Naive thymus-derived CD4-positive, alpha-beta T cell (primary cell): ENCODE measurements at regions not wholly inside any gene's neighbourhood (a gene's known extent, or its start where the extent isn't known, plus 50 kb on each side); places are given as distances from the start of the nearest gene placed in this dataset.

Experiments
- ATAC-seq: fragments of 150-1000 bp; cut with Tn5 transposase; 2 replicates; pipeline ENCODE4 v1.10.0; 2021; ENCODE audit warnings: mild to moderate bottlenecking, moderate library complexity
- CTCF ChIA-PET: fragments of 350-600 bp; sonication (Branson Sonifier 250); formaldehyde crosslinking; loops from one replicate; lab custom pipeline; 2021; ENCODE audit warnings: antibody characterized with exemption; lab: Charles Lee
- POLR2A ChIA-PET: fragments of 350-600 bp; sonication (Branson Sonifier 250); formaldehyde crosslinking; loops from one replicate; lab custom pipeline; 2021; ENCODE audit warnings: antibody characterized with exemption, inconsistent platforms; lab: Charles Lee
- DNase-seq, 9 donors: peaks; one replicate each; pipeline versions ENCODE4 v3.0.0 to v3.0.0-alpha.2; 2020 to 2022; ENCODE audit warnings: mixed read lengths in 1 of 9
- H3K27ac ChIP-seq: one replicate; pipeline ENCODE4 v1.7.0; 2013; ENCODE audit warnings: mild to moderate bottlenecking, low read depth, low read length, moderate library complexity
- H3K27me3 ChIP-seq, 2 donors: one replicate each; pipeline ENCODE4 v1.7.0; 2013; ENCODE audit warnings: low read length in 2 of 2, mild to moderate bottlenecking in 2 of 2, moderate library complexity in 2 of 2; ENCODE audit not compliant: control insufficient read depth in 2 of 2, insufficient read depth in 2 of 2
- H3K36me3 ChIP-seq, 3 experiments: 1 replicate in 2 of 3; 2 replicates in 1 of 3; pipeline ENCODE4 v1.7.0; 2013; ENCODE audit warnings: low read length in 3 of 3, mild to moderate bottlenecking in 3 of 3, moderate library complexity in 1 of 3; ENCODE audit not compliant: insufficient read depth in 3 of 3, control insufficient read depth in 2 of 3
- H3K4me1 ChIP-seq, 2 donors: one replicate each; pipeline ENCODE4 v1.7.0; 2013; ENCODE audit warnings: low read length in 2 of 2, mild to moderate bottlenecking in 2 of 2, moderate library complexity in 1 of 2; ENCODE audit not compliant: control insufficient read depth in 2 of 2, insufficient read depth in 2 of 2
- H3K4me3 ChIP-seq: 2 replicates; pipeline ENCODE4 v1.7.0; 2013; ENCODE audit warnings: mild to moderate bottlenecking, low read length
- H3K9me3 ChIP-seq, 3 experiments: 1 replicate in 2 of 3; 2 replicates in 1 of 3; pipeline ENCODE4 v1.7.0; 2013; ENCODE audit warnings: low read length in 3 of 3; ENCODE audit not compliant: control insufficient read depth in 2 of 3
- H3K27ac Mint-ChIP-seq, 9 donors: one replicate each; pipeline ENCODE4 v1.8.0; 2020 to 2022; ENCODE audit warnings: mixed read lengths in 9 of 9, mild to moderate bottlenecking in 8 of 9, moderate library complexity in 5 of 9, inconsistent platforms in 2 of 9
- H3K27me3 Mint-ChIP-seq, 5 donors: one replicate each; pipeline ENCODE4 v1.8.0; 2021 to 2022; ENCODE audit warnings: mixed read lengths in 5 of 5, mild to moderate bottlenecking in 1 of 5
- H3K36me3 Mint-ChIP-seq, 5 donors: one replicate each; pipeline ENCODE4 v1.8.0; 2020 to 2022; ENCODE audit warnings: mixed read lengths in 5 of 5, mild to moderate bottlenecking in 3 of 5, inconsistent platforms in 1 of 5
- H3K4me1 Mint-ChIP-seq, 7 donors: one replicate each; pipeline ENCODE4 v1.8.0; 2020 to 2022; ENCODE audit warnings: mixed read lengths in 7 of 7, mild to moderate bottlenecking in 3 of 7, inconsistent platforms in 1 of 7
- H3K4me3 Mint-ChIP-seq, 10 donors: one replicate each; pipeline ENCODE4 v1.8.0; 2020 to 2022; ENCODE audit warnings: mild to moderate bottlenecking in 10 of 10, mixed read lengths in 10 of 10, moderate library complexity in 6 of 10, inconsistent platforms in 2 of 10
- H3K9me3 Mint-ChIP-seq, 11 donors: one replicate each; pipeline ENCODE4 v1.8.0; 2020 to 2022; ENCODE audit warnings: mixed read lengths in 11 of 11, mild to moderate bottlenecking in 4 of 11, inconsistent platforms in 1 of 11, moderate library complexity in 1 of 11
- intact Hi-C, 2 donors: fragments of 100-400 bp; cut with micrococcal nuclease; formaldehyde crosslinking; loops; one replicate each; pipeline ENCODE4 v1.15.1; 2023

DNA sequence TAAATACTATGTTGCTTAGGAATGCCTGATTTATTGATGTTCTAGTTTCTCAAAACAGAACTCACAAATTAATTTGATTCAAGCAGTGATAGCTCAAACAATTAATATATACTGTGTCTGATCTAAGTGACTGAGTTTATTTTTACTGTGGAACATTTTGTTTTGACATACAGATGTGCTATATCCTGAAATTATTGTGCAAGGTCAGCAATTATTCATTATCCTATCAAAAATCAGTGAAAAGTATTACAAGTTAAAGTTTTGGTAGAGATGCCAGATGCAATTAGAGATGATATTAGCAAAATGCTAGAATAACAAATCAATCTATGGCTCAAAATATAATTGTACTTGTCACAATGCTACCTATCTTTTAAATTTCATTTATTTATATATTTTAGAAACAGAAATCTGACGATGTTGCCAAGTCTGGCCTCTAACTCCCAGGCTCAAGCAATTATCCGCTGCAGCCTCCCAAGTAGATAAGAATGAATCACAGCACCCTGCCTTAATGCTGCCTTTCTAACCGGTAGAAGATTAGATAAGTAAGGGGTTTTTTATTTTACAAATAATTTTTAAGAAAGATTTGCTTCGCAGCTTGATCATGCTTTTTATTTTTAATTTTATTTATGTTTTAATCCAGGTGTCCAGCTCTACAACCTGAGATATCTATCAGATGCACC, 825.5 kb upstream of the NDST4 start:
- no peak for DNase-seq
- CTCF ChIA-PET, result interaction anchor here (0.7 kb wide), 1 partner anchor 780 kb away, joined by 3 read pairs; no protein-coding TSS in a partner anchor
- H3K27ac ChIP-seq, result no peak overlapping the region
- ATAC-seq, result no peak
- peaks cover 0 to 4% (median 0%) of the 10 kb centered on the region in 11 donors for H3K9me3 Mint-ChIP-seq
- no peaks in the 10 kb centered on the region for H3K27me3 Mint-ChIP-seq
- H3K27me3 ChIP-seq, result no peaks in the 10 kb centered on the region
- POLR2A ChIA-PET, result no interaction called here
- H3K36me3 ChIP-seq, result no peaks in the 10 kb centered on the region
- no peak overlapping the region for H3K4me3 Mint-ChIP-seq
- no peak overlapping the region for H3K4me3 ChIP-seq
- no peaks in the 10 kb centered on the region for H3K4me1 Mint-ChIP-seq
- no peaks in the 10 kb centered on the region for H3K9me3 ChIP-seq
- H3K4me1 ChIP-seq, result no peaks in the 10 kb centered on the region
- no peak overlapping the region for H3K27ac Mint-ChIP-seq
- H3K36me3 Mint-ChIP-seq, result no peaks in the 10 kb centered on the region
- intact Hi-C loops, result no loop called here

DNA sequence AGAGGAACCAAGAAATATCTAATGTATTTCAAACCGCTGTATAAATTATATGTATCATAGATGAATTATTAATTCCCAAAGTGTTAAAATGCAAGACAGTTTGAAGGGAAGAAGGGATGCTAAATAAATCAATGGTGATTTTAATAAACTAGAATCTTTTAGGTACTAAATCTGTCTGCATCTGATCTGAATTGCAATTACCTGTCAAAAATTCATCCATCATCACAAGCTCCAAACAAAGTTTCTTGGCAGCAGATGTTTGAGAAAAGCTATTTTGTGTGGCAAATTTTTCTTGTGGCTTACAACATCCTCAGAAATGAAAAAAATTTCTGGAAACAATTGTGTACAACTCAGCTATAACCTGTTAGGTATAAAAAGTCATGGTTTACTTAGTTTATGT, 816.0 kb upstream of the NDST4 start:
- H3K36me3 Mint-ChIP-seq, result no peaks in the 10 kb centered on the region
- ChIA-PET CTCF (no interaction called here), POLR2A (no interaction called here)
- H3K27me3 Mint-ChIP-seq, result no peaks in the 10 kb centered on the region
- H3K9me3 ChIP-seq, result no peaks in the 10 kb centered on the region
- no peak overlapping the region for H3K27ac Mint-ChIP-seq
- no peak overlapping the region for H3K27ac ChIP-seq
- intact Hi-C loops, result no loop called here
- DNase-seq (no peak), ATAC-seq (no peak)
- H3K27me3 ChIP-seq, result no peaks in the 10 kb centered on the region
- H3K4me1 Mint-ChIP-seq, result peaks cover 0 to 1% (median 0%) of the 10 kb centered on the region in 7 donors
- peaks cover 0 to 11% (median 0%) of the 10 kb centered on the region in 11 donors for H3K9me3 Mint-ChIP-seq
- no peak overlapping the region for H3K4me3 Mint-ChIP-seq
- no peaks in the 10 kb centered on the region for H3K36me3 ChIP-seq
- no peak overlapping the region for H3K4me3 ChIP-seq
- H3K4me1 ChIP-seq, result no peaks in the 10 kb centered on the region

DNA sequence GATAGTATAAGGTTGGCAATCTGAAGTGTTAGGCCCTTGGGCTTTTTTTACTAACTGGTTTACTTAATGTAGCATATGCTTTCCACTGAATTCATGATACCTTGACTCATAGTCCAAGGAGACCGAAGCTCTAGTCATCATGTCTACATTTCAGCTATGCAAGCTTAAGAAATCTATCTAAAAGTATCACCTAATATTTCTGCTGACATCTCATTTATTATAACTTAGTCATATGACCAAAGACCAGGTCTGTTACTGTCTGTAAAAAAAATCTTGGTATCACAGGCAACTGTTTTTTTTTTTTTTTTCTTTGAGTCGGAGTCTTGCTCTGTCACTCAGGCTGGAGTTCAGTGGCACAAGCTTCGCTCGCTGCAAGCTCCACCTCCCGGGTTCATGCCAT, 814.0 kb upstream of the NDST4 start:
- no peaks in the 10 kb centered on the region for H3K9me3 ChIP-seq
- peaks cover 0 to 15% (median 0%) of the 10 kb centered on the region in 11 donors for H3K9me3 Mint-ChIP-seq

DNA sequence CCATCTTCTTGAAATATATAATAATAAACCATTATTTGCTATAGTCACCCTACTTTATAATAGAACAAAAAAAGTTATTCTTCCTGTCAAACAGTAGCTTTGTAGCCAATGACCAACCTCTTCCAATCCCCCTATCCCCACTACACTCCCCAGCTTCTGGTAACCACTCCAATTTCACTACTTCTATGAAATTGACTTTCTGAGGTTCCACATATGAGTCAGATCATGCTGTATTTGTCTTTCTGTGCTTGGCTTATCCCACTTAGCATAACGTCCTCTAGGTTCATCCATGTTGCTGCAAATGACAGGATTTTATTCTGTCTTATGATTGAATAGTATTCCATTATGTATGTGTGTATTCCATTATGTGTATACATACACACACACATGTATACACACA, 809.7 kb upstream of the NDST4 start:
- no peak overlapping the region for H3K27ac Mint-ChIP-seq
- H3K9me3 Mint-ChIP-seq, result peaks cover 0 to 4% (median 0%) of the 10 kb centered on the region in 11 donors
- intact Hi-C loops, result no loop called here

More for the DNA sequence above, 814.0 kb upstream of the NDST4 start:
- H3K4me3 ChIP-seq, result no peak overlapping the region
- no peaks in the 10 kb centered on the region for H3K36me3 Mint-ChIP-seq
- no peak for ATAC-seq
- ChIA-PET POLR2A (no interaction called here), CTCF (no interaction called here)
- H3K27me3 ChIP-seq, result no peaks in the 10 kb centered on the region
- no peak for DNase-seq
- H3K4me1 Mint-ChIP-seq, result peaks cover 0 to 1% (median 0%) of the 10 kb centered on the region in 7 donors
- H3K4me1 ChIP-seq, result no peaks in the 10 kb centered on the region
- intact Hi-C loops, result no loop called here
- H3K27me3 Mint-ChIP-seq, result no peaks in the 10 kb centered on the region
- no peak overlapping the region for H3K27ac Mint-ChIP-seq
- H3K27ac ChIP-seq, result no peak overlapping the region
- no peak overlapping the region for H3K4me3 Mint-ChIP-seq
- H3K36me3 ChIP-seq, result no peaks in the 10 kb centered on the region

DNA sequence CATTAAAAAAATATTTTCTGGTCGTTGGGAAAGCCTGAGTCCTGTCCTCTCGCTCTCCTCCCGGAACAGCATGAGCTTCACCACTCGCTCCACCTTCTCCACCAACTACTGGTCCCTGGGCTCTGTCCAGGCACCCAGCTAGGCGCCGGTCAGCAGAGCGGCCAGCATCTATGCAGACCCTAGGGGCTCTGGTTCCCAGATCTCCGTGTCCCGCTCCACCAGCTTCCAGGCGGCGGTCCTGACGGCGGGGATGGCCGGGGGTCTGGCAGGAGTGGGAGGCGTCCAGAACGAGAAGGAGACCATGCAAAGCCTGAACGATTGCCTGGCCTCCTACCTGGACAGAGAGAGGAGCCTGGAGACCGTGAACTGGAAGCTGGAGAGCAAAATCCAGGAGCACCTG, 807.2 kb upstream of the NDST4 start:
- Histone ChIP-seq H3K9me3 (no peaks in the 10 kb centered on the region), H3K4me3 (no peak overlapping the region), H3K27ac (no peak overlapping the region), H3K27me3 (no peaks in the 10 kb centered on the region), H3K4me1 (no peaks in the 10 kb centered on the region), H3K36me3 (no peaks in the 10 kb centered on the region)
- H3K9me3 Mint-ChIP-seq, result peaks cover 0 to 4% (median 0%) of the 10 kb centered on the region in 11 donors
- H3K36me3 Mint-ChIP-seq, result no peaks in the 10 kb centered on the region
- H3K27me3 Mint-ChIP-seq, result no peaks in the 10 kb centered on the region
- ChIA-PET CTCF (no interaction called here), POLR2A (no interaction called here)
- no peak overlapping the region for H3K27ac Mint-ChIP-seq
- intact Hi-C loops, result no loop called here
- H3K4me3 Mint-ChIP-seq, result no peak overlapping the region
- H3K4me1 Mint-ChIP-seq, result no peaks in the 10 kb centered on the region
- ATAC-seq, result no peak
- no peak for DNase-seq

More for the DNA sequence above, 809.7 kb upstream of the NDST4 start:
- Histone ChIP-seq H3K27me3 (no peaks in the 10 kb centered on the region), H3K36me3 (no peaks in the 10 kb centered on the region), H3K4me1 (no peaks in the 10 kb centered on the region), H3K9me3 (no peaks in the 10 kb centered on the region), H3K4me3 (no peak overlapping the region), H3K27ac (no peak overlapping the region)
- Mint-ChIP-seq H3K4me3 (no peak overlapping the region), H3K4me1 (no peaks in the 10 kb centered on the region), H3K27me3 (no peaks in the 10 kb centered on the region), H3K36me3 (no peaks in the 10 kb centered on the region)
- no peak for DNase-seq
- ATAC-seq, result no peak
- ChIA-PET CTCF (no interaction called here), POLR2A (no interaction called here)

DNA sequence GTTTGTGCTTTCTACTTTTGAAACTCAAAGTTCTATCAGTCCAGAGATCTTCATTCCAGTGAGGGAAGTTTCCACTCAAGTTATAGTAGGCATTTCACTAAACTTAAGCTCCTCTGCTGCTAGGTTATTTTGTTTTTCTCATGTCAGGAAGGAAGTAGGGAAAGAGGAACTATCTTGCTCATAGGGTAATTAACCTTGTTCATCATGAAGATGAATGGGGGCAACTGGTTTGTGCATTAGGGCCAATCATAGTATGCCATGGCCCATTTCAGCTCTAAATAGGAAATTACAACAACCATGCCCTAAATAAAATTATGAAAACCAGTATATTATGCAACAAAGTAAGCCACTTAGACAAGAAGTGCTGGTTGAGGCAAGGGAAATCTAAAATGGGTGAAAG, 804.7 kb upstream of the NDST4 start:
- ChIA-PET POLR2A (no interaction called here), CTCF (no interaction called here)
- H3K27me3 Mint-ChIP-seq, result no peaks in the 10 kb centered on the region
- peaks cover 0 to 8% (median 0%) of the 10 kb centered on the region in 11 donors for H3K9me3 Mint-ChIP-seq
- no peak overlapping the region for H3K4me3 Mint-ChIP-seq
- H3K36me3 Mint-ChIP-seq, result no peaks in the 10 kb centered on the region
- no peak for DNase-seq
- intact Hi-C loops, result no loop called here
- Histone ChIP-seq H3K9me3 (no peaks in the 10 kb centered on the region), H3K36me3 (no peaks in the 10 kb centered on the region), H3K4me3 (no peak overlapping the region), H3K4me1 (no peaks in the 10 kb centered on the region), H3K27ac (no peak overlapping the region), H3K27me3 (no peaks in the 10 kb centered on the region)
- no peak for ATAC-seq
- no peaks in the 10 kb centered on the region for H3K4me1 Mint-ChIP-seq
- no peak overlapping the region for H3K27ac Mint-ChIP-seq

DNA sequence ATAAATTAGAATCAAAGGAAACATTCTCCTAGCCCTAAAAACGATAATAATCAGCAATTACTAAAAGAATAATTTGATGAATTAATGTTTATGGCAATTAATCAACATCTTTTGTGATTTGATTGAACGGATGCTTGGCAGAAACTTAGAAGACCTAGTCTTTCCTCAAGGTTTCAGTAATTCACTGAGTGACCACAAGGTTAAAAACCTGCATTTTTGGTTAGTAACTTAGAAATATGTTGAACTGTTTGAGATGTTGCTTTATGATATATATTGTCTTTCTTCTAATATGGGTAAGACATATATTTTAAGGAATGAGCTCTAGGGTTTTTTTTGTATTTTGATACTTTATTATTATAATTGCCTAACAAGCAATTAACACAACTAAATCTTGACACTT, 793.0 kb upstream of the NDST4 start:
- no peaks in the 10 kb centered on the region for H3K36me3 Mint-ChIP-seq
- H3K27ac Mint-ChIP-seq, result no peak overlapping the region
- no peak overlapping the region for H3K27ac ChIP-seq
- H3K9me3 Mint-ChIP-seq, result peaks cover 2 to 20% (median 7%) of the 10 kb centered on the region in 11 donors
- H3K4me1 Mint-ChIP-seq, result no peaks in the 10 kb centered on the region
- H3K4me3 Mint-ChIP-seq, result no peak overlapping the region
- CTCF ChIA-PET, result no interaction called here
- DNase-seq (no peak), ATAC-seq (no peak)
- no peak overlapping the region for H3K4me3 ChIP-seq
- intact Hi-C loops, result no loop called here
- no peaks in the 10 kb centered on the region for H3K27me3 ChIP-seq
- H3K36me3 ChIP-seq, result no peaks in the 10 kb centered on the region
- POLR2A ChIA-PET, result no interaction called here
- H3K9me3 ChIP-seq, result no peaks in the 10 kb centered on the region
- H3K27me3 Mint-ChIP-seq, result no peaks in the 10 kb centered on the region
- no peaks in the 10 kb centered on the region for H3K4me1 ChIP-seq
